WTC11 (cell line): ENCODE measurements at regions not wholly inside any gene's neighbourhood (a gene's known extent, or its start where the extent isn't known, plus 50 kb on each side); places are given as distances from the start of the nearest gene placed in this dataset.

Experiments
- ATAC-seq: fragments of 200-7000 bp; cut with Tn5 transposase; 2 replicates; pipeline ENCODE4 v1.10.0; 2021; ENCODE audit warnings: mild to moderate bottlenecking, moderate library complexity
- CTCF ChIA-PET: fragments of 300-600 bp; sonication (Branson Sonifier 250); formaldehyde crosslinking; loops from one replicate; lab custom pipeline; 2021; ENCODE audit warnings: antibody characterized with exemption; lab: Charles Lee
- POLR2A ChIA-PET: fragments of 350-600 bp; sonication (Branson Sonifier 250); formaldehyde crosslinking; loops from one replicate; lab custom pipeline; 2021; ENCODE audit warnings: antibody characterized with exemption; lab: Charles Lee
- DNase-seq: peaks from one replicate; pipeline ENCODE4 v3.0.0; 2021; ENCODE audit warnings: low spot score
- H3K27ac Mint-ChIP-seq: 2 replicates; pipeline ENCODE4 v1.8.0; 2021; ENCODE audit warnings: mixed read lengths
- H3K27me3 Mint-ChIP-seq: 2 replicates; pipeline ENCODE4 v1.8.0; 2021; ENCODE audit warnings: low read depth, mild to moderate bottlenecking, moderate library complexity, mixed read lengths
- H3K36me3 Mint-ChIP-seq: 2 replicates; pipeline ENCODE4 v1.8.0; 2021; ENCODE audit warnings: mixed read lengths
- H3K4me1 Mint-ChIP-seq: 2 replicates; pipeline ENCODE4 v1.8.0; 2022; ENCODE audit warnings: mixed read lengths
- H3K4me3 Mint-ChIP-seq: 2 replicates; pipeline ENCODE4 v1.8.0; 2021; ENCODE audit warnings: mild to moderate bottlenecking, moderate library complexity, mixed read lengths
- H3K9me3 Mint-ChIP-seq: 2 replicates; pipeline ENCODE4 v1.8.0; 2021; ENCODE audit warnings: mixed read lengths
- GABPB1 ChIP-seq: sonication (generic); formaldehyde crosslinking; IDR thresholded peaks from 2 replicates; pipeline ENCODE4 v1.8.1; 2023; ENCODE audit warnings: mild to moderate bottlenecking, missing genetic modification reagents
- GTF2I ChIP-seq: fragments of 250-450 bp; sonication (Bioruptor Pico); conservative IDR thresholded peaks from 2 replicates; pipeline ENCODE4 v1.4.0; 2021; ENCODE audit warnings: mild to moderate bottlenecking
- KAT7 ChIP-seq: sonication (generic); formaldehyde crosslinking; IDR thresholded peaks from 2 replicates; pipeline ENCODE4 v1.8.1; 2023; ENCODE audit warnings: missing genetic modification reagents, mild to moderate bottlenecking, borderline replicate concordance
- MYBL2 ChIP-seq: sonication (generic); formaldehyde crosslinking; IDR thresholded peaks from 2 replicates; pipeline ENCODE4 v1.8.1; 2023; ENCODE audit warnings: mild to moderate bottlenecking, moderate library complexity, missing genetic modification reagents
- RORB ChIP-seq: fragments of 250-450 bp; sonication (Bioruptor Pico); IDR thresholded peaks from 2 replicates; pipeline ENCODE4 v1.9.0; 2021; ENCODE audit warnings: mild to moderate bottlenecking
- TEAD4 ChIP-seq: sonication (generic); formaldehyde crosslinking; IDR thresholded peaks from 2 replicates; pipeline ENCODE4 v1.8.0; 2022; ENCODE audit warnings: mild to moderate bottlenecking, missing genetic modification reagents
- TP53 ChIP-seq: sonication (generic); formaldehyde crosslinking; IDR thresholded peaks from 2 replicates; pipeline ENCODE4 v1.8.1; 2023; ENCODE audit warnings: mild to moderate bottlenecking, missing genetic modification reagents
- ZBTB21 ChIP-seq: sonication (generic); formaldehyde crosslinking; IDR thresholded peaks from 2 replicates; pipeline ENCODE4 v1.8.1; 2023; ENCODE audit warnings: mild to moderate bottlenecking, missing genetic modification reagents, borderline replicate concordance
- ZNF138 ChIP-seq: sonication (generic); formaldehyde crosslinking; conservative IDR thresholded peaks from 2 replicates; pipeline ENCODE4 v1.8.1; 2022; ENCODE audit warnings: mild to moderate bottlenecking, moderate library complexity, missing genetic modification reagents
- ZNF219 ChIP-seq: sonication (generic); formaldehyde crosslinking; IDR thresholded peaks from 2 replicates; pipeline ENCODE4 v1.8.0; 2023; ENCODE audit warnings: missing genetic modification reagents, mild to moderate bottlenecking, borderline replicate concordance
- ZNF263 ChIP-seq: sonication (generic); formaldehyde crosslinking; IDR thresholded peaks from 2 replicates; pipeline ENCODE4 v1.8.1; 2022; ENCODE audit warnings: low read depth, mild to moderate bottlenecking, moderate library complexity, missing genetic modification reagents
- ZNF416 ChIP-seq: fragments of 250-450 bp; sonication (Bioruptor Pico); IDR thresholded peaks from 2 replicates; pipeline ENCODE4 v1.9.0; 2021; ENCODE audit warnings: mild to moderate bottlenecking, inconsistent platforms
- ZNF423 ChIP-seq: fragments of 250-450 bp; sonication (Bioruptor Pico); IDR thresholded peaks from 2 replicates; pipeline ENCODE4 v2.1.2; 2022; ENCODE audit warnings: mild to moderate bottlenecking, moderate library complexity
- ZNF671 ChIP-seq: fragments of 250-450 bp; sonication (Bioruptor Pico); IDR thresholded peaks from 2 replicates; pipeline ENCODE4 v1.8.0; 2021; ENCODE audit warnings: mild to moderate bottlenecking
- TF ChIP-seq, protein P1 (sequence below): sonication (generic); formaldehyde crosslinking; conservative IDR thresholded peaks from 2 replicates; pipeline ENCODE4 v1.8.1; 2023; ENCODE audit warnings: mild to moderate bottlenecking, low read depth, missing genetic modification reagents, moderate library complexity
- TF ChIP-seq, protein P2 (sequence below): sonication (generic); formaldehyde crosslinking; IDR thresholded peaks from 2 replicates; pipeline ENCODE4 v1.8.1; 2022; ENCODE audit warnings: missing genetic modification reagents, borderline replicate concordance
- TF ChIP-seq, protein P3 (sequence below): sonication (generic); formaldehyde crosslinking; IDR thresholded peaks from 2 replicates; pipeline ENCODE4 v1.8.1; 2023; ENCODE audit warnings: mild to moderate bottlenecking, missing genetic modification reagents, borderline replicate concordance
- TF ChIP-seq, protein P4 (sequence below): fragments of 200-600 bp; IDR thresholded peaks from 2 replicates; pipeline ENCODE4 v1.8.0; 2022; ENCODE audit warnings: antibody characterized with exemption
- TF ChIP-seq, protein P5 (sequence below): sonication (generic); formaldehyde crosslinking; IDR thresholded peaks from 2 replicates; pipeline ENCODE4 v1.8.1; 2023; ENCODE audit warnings: mild to moderate bottlenecking, moderate library complexity, missing genetic modification reagents
- TF ChIP-seq, protein P6 (sequence below): sonication (generic); formaldehyde crosslinking; IDR thresholded peaks from 2 replicates; pipeline ENCODE4 v1.8.1; 2022; ENCODE audit warnings: mild to moderate bottlenecking, moderate library complexity, missing genetic modification reagents
- TF ChIP-seq, protein P7 (sequence below): sonication (generic); formaldehyde crosslinking; IDR thresholded peaks from 2 replicates; pipeline ENCODE4 v1.8.1; 2023; ENCODE audit warnings: mild to moderate bottlenecking, missing genetic modification reagents, moderate library complexity

DNA sequence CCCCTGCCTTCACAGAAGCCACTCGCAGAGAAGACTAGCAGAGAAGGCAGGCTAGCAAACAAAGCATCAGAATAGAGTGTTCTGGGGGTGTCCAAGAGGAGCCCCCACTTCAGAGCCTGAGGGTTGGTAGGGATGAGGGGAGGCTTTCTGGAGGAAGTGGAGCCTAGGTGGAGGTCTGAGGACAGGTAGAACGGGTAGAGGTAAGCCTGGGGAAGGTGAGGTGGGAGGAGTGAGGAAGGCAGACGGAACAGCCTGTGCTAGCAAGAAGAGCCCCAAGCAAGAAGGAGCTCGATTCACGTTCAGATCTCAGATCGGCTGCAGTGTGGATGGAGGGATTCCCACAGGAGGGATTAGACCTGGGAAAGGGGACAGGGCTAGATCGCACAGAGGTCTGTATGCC lies 66.0 kb upstream of the DUSP5 start:
- Mint-ChIP-seq H3K4me1 (peaks cover 11% of the 10 kb centered on the region), H3K9me3 (peaks cover 9% of the 10 kb centered on the region), H3K27ac (no peak overlapping the region), H3K4me3 (no peak overlapping the region), H3K36me3 (no peaks in the 10 kb centered on the region), H3K27me3 (no peaks in the 10 kb centered on the region; the same call in 1 of the 2 replicates)
- ATAC-seq (peak; percentile 34; the same call in 1 of the 2 replicates), DNase-seq (peak; percentile 2)
- POLR2A ChIA-PET, result no interaction called here
- TF ChIP-seq GABPB1 (CRISPR knock-in tag) (no peak), MYBL2 (no peak), RORB (no peak), ZNF219 (CRISPR knock-in tag) (no peak), ZNF423 (CRISPR knock-in tag) (no peak), ZNF416 (CRISPR knock-in tag) (no peak), TP53 (no peak), ZBTB21 (CRISPR knock-in tag) (no peak), ZNF671 (CRISPR knock-in tag) (no peak)
- TF ChIP-seq, protein P1, sequence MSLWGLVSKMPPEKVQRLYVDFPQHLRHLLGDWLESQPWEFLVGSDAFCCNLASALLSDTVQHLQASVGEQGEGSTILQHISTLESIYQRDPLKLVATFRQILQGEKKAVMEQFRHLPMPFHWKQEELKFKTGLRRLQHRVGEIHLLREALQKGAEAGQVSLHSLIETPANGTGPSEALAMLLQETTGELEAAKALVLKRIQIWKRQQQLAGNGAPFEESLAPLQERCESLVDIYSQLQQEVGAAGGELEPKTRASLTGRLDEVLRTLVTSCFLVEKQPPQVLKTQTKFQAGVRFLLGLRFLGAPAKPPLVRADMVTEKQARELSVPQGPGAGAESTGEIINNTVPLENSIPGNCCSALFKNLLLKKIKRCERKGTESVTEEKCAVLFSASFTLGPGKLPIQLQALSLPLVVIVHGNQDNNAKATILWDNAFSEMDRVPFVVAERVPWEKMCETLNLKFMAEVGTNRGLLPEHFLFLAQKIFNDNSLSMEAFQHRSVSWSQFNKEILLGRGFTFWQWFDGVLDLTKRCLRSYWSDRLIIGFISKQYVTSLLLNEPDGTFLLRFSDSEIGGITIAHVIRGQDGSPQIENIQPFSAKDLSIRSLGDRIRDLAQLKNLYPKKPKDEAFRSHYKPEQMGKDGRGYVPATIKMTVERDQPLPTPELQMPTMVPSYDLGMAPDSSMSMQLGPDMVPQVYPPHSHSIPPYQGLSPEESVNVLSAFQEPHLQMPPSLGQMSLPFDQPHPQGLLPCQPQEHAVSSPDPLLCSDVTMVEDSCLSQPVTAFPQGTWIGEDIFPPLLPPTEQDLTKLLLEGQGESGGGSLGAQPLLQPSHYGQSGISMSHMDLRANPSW (CRISPR knock-in tag), result no peak
- TF ChIP-seq, protein P2, sequence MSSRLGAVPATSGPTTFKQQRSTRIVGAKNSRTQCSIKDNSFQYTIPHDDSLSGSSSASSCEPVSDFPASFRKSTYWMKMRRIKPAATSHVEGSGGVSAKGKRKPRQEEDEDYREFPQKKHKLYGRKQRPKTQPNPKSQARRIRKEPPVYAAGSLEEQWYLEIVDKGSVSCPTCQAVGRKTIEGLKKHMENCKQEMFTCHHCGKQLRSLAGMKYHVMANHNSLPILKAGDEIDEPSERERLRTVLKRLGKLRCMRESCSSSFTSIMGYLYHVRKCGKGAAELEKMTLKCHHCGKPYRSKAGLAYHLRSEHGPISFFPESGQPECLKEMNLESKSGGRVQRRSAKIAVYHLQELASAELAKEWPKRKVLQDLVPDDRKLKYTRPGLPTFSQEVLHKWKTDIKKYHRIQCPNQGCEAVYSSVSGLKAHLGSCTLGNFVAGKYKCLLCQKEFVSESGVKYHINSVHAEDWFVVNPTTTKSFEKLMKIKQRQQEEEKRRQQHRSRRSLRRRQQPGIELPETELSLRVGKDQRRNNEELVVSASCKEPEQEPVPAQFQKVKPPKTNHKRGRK (CRISPR knock-in tag), result no peak
- TF ChIP-seq, protein P3, sequence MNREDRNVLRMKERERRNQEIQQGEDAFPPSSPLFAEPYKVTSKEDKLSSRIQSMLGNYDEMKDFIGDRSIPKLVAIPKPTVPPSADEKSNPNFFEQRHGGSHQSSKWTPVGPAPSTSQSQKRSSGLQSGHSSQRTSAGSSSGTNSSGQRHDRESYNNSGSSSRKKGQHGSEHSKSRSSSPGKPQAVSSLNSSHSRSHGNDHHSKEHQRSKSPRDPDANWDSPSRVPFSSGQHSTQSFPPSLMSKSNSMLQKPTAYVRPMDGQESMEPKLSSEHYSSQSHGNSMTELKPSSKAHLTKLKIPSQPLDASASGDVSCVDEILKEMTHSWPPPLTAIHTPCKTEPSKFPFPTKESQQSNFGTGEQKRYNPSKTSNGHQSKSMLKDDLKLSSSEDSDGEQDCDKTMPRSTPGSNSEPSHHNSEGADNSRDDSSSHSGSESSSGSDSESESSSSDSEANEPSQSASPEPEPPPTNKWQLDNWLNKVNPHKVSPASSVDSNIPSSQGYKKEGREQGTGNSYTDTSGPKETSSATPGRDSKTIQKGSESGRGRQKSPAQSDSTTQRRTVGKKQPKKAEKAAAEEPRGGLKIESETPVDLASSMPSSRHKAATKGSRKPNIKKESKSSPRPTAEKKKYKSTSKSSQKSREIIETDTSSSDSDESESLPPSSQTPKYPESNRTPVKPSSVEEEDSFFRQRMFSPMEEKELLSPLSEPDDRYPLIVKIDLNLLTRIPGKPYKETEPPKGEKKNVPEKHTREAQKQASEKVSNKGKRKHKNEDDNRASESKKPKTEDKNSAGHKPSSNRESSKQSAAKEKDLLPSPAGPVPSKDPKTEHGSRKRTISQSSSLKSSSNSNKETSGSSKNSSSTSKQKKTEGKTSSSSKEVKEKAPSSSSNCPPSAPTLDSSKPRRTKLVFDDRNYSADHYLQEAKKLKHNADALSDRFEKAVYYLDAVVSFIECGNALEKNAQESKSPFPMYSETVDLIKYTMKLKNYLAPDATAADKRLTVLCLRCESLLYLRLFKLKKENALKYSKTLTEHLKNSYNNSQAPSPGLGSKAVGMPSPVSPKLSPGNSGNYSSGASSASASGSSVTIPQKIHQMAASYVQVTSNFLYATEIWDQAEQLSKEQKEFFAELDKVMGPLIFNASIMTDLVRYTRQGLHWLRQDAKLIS (CRISPR knock-in tag), result no peak
- CTCF ChIA-PET, result interaction anchor here (0.6 to 1.1 kb wide), 3 partner anchors 9 to 115 kb away, joined by 3 to 5 read pairs (median 4); no protein-coding TSS in a partner anchor

DNA sequence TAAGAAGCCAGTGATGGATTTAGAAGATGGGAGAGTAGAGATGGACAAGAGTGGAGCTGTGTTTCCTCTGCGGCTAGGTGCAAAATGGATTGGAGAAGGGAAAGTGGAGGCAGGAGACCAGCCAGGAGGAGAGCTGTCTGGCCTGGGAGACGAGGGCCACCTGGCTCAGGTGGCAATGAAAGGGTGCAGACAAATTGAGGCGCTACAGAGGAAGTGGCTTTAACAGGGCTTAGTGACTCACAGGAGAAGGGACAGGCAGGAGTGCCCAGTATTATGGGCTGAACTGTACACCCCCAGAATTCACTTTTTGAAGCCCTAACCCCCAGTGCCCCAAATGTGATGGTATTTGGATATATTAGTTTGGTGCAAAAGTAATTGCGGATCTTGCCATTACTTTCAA lies 65.6 kb upstream of the DUSP5 start:
- CTCF ChIA-PET, result interaction anchor here (0.6 kb wide), 1 partner anchor 115 kb away, joined by 3 read pairs; no protein-coding TSS in a partner anchor
- no peak for ATAC-seq
- TF ChIP-seq GTF2I (CRISPR knock-in tag) (no peak), GABPB1 (CRISPR knock-in tag) (no peak), KAT7 (CRISPR knock-in tag) (no peak), TEAD4 (CRISPR knock-in tag) (no peak), ZNF138 (CRISPR knock-in tag) (no peak), ZNF263 (CRISPR knock-in tag) (no peak)
- TF ChIP-seq, protein P4, sequence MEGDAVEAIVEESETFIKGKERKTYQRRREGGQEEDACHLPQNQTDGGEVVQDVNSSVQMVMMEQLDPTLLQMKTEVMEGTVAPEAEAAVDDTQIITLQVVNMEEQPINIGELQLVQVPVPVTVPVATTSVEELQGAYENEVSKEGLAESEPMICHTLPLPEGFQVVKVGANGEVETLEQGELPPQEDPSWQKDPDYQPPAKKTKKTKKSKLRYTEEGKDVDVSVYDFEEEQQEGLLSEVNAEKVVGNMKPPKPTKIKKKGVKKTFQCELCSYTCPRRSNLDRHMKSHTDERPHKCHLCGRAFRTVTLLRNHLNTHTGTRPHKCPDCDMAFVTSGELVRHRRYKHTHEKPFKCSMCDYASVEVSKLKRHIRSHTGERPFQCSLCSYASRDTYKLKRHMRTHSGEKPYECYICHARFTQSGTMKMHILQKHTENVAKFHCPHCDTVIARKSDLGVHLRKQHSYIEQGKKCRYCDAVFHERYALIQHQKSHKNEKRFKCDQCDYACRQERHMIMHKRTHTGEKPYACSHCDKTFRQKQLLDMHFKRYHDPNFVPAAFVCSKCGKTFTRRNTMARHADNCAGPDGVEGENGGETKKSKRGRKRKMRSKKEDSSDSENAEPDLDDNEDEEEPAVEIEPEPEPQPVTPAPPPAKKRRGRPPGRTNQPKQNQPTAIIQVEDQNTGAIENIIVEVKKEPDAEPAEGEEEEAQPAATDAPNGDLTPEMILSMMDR, result no peak
- TF ChIP-seq, protein P5, sequence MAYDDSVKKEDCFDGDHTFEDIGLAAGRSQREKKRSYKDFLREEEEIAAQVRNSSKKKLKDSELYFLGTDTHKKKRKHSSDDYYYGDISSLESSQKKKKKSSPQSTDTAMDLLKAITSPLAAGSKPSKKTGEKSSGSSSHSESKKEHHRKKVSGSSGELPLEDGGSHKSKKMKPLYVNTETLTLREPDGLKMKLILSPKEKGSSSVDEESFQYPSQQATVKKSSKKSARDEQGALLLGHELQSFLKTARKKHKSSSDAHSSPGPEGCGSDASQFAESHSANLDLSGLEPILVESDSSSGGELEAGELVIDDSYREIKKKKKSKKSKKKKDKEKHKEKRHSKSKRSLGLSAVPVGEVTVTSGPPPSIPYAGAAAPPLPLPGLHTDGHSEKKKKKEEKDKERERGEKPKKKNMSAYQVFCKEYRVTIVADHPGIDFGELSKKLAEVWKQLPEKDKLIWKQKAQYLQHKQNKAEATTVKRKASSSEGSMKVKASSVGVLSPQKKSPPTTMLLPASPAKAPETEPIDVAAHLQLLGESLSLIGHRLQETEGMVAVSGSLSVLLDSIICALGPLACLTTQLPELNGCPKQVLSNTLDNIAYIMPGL (CRISPR knock-in tag), result no peak
- TF ChIP-seq, protein P6, sequence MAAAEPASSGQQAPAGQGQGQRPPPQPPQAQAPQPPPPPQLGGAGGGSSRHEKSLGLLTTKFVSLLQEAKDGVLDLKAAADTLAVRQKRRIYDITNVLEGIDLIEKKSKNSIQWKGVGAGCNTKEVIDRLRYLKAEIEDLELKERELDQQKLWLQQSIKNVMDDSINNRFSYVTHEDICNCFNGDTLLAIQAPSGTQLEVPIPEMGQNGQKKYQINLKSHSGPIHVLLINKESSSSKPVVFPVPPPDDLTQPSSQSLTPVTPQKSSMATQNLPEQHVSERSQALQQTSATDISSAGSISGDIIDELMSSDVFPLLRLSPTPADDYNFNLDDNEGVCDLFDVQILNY, result no peak
- TF ChIP-seq, protein P7, sequence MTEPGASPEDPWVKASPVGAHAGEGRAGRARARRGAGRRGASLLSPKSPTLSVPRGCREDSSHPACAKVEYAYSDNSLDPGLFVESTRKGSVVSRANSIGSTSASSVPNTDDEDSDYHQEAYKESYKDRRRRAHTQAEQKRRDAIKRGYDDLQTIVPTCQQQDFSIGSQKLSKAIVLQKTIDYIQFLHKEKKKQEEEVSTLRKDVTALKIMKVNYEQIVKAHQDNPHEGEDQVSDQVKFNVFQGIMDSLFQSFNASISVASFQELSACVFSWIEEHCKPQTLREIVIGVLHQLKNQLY (CRISPR knock-in tag), result no peak

More for the DNA sequence above, 65.6 kb upstream of the DUSP5 start:
- DNase-seq, result no peak
- no peaks in the 10 kb centered on the region for H3K36me3 Mint-ChIP-seq
- H3K27me3 Mint-ChIP-seq, result no peaks in the 10 kb centered on the region; the same call in 1 of the 2 replicates
- peaks cover 9% of the 10 kb centered on the region for H3K9me3 Mint-ChIP-seq
- no peak overlapping the region for H3K4me3 Mint-ChIP-seq
- POLR2A ChIA-PET, result no interaction called here
- no peak overlapping the region for H3K27ac Mint-ChIP-seq
- peaks cover 6% of the 10 kb centered on the region for H3K4me1 Mint-ChIP-seq
